ENCODE measurements at regions not wholly inside any gene's neighbourhood (a gene's known extent, or its start where the extent isn't known, plus 50 kb on each side); places are given as distances from the start of the nearest gene placed in this dataset.

DNA sequence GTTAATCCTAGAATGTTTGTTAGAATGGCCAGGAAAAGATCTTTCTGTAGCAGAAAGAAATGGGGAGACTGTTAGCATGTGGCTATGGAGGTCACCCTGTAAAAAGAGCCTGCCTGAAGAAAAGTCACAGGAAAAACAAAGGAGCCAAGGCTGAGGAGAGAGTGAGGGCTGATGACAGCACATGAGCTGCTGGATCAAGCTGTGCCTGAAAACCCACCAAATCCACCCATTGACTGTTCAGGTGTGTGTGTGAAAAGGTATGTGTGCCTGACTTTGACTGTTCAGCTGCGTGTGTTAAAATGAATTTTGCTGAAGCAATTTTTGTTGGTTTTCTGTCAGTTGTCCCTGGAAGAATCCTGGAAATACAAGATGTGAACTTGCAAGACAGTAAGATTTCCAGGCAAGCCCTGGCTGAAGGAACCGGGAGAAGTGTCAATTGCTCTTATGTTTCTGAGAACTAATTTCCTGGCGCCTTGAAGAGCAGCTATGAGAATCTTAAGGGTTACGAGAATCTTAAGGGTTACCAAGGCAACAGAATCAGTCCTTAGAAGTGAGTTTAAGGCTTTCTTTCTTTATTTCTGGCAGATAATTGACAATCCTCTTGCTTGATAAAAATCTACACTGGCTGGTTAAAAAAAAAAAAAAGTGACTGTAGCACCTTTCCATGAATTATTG, 73.0 kb upstream of the LGALSL start:
- DNase-seq: no peak

GRCh38 chr2:64383016-64383591, 70.9 kb upstream of the LGALSL start:
- DNase-seq: no peak

GRCh38 chr2:64383881-64384280, 70.1 kb upstream of the LGALSL start:
- DNase-seq: no peak

DNA sequence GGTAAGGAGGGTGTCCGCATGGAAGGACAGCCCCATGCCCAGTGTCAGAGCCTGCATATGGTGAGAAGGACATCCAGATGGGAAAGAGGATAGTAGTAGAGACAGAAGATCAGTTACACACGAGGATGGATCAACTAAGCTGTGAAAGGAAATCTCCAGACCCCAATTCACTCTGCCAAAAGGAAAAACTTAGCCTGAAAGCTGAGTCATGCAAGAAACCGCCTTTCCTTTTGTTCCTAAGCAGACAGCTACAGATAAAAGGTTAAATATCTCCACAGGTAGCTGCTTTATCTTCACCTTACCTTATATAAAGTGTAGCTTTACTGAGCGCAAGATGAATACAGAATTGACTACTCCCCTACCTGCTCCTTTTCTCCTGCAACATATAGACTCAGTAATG, 67.3 kb upstream of the LGALSL start:
- no peak for DNase-seq

DNA sequence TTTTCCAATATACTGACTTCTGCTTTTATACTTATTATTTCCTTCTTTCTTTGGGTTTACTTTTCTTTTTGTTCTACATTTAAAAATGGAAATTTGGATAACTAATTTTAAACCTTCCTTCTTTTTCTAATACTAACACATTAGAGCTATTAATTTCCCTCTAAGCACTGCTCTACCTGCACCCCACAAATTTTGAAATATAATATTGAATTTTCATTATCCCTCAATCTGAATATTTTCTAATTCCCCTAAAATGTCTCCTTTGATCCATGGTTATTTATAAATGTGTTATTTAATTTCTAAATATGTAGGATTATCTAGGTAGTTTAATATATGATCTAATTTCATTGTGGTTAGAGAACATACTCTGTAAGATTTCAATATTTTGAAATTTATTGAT, 63.4 kb upstream of the LGALSL start:
- no peak for DNase-seq

DNA sequence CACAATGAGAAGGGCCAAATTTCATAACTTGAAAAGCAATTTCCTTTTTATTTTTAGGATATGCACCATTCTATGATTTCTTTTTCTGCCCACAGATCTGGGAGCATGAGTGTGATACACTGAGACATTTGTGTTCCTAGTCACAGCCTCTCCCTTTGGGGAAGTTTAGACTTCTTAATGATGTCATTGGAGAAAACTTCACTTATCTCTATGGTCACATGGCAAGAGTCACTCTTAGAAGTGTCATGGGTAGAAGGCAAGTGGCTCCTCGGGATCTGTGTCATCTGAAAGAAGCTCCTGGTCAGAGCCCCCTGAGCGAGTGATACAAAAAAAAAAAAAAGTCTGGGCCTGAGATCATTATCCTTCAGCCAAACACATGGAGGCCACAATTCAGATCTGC, 62.5 kb upstream of the LGALSL start:
- no peak for DNase-seq

GRCh38 chr2:64391940-64392339, 62.0 kb upstream of the LGALSL start:
- no peak for DNase-seq

- no peak for DNase-seq
Observed at GRCh38 chr2:64392529-64392928, 61.4 kb upstream of the LGALSL start.

- no peak for DNase-seq
Observed at GRCh38 chr2:64393383-64394010, 60.5 kb upstream of the LGALSL start.

- no peak for DNase-seq
Observed at GRCh38 chr2:64394153-64394552, 59.8 kb upstream of the LGALSL start.

GRCh38 chr2:64396001-64396400, 58.0 kb upstream of the LGALSL start:
- DNase-seq: no peak

- DNase-seq: no peak
Observed at GRCh38 chr2:64396551-64396950, 57.4 kb upstream of the LGALSL start.

GRCh38 chr2:64398516-64399129, 55.3 kb upstream of the LGALSL start:
- no peak for DNase-seq

- DNase-seq: no peak
Observed at GRCh38 chr2:64399521-64399920, 54.4 kb upstream of the LGALSL start.

- no peak for DNase-seq
Observed at GRCh38 chr2:64400105-64400728, 53.7 kb upstream of the LGALSL start.

GRCh38 chr2:64400733-64401528, 53.0 kb upstream of the LGALSL start:
- no peak for DNase-seq

DNA sequence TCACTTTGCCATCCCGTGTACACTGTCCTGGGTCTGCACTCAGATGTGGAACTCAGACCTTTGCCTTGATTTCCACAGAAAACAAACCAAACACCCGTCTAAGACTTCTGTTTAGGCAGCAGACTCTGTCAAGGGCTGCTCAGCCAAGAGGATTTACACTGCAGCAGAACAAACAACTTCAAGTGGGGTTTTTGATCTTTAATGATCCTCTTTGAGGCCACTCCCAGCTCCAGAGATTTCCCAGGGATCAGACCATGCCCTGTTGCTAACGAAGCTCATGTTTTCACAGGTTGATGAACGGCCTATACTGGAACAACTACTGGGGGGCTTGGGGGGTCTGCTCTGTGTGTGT, 52.5 kb upstream of the LGALSL start:
- no peak for DNase-seq

- no peak for DNase-seq
Observed at GRCh38 chr2:64402876-64403275, 51.1 kb upstream of the LGALSL start.

DNA sequence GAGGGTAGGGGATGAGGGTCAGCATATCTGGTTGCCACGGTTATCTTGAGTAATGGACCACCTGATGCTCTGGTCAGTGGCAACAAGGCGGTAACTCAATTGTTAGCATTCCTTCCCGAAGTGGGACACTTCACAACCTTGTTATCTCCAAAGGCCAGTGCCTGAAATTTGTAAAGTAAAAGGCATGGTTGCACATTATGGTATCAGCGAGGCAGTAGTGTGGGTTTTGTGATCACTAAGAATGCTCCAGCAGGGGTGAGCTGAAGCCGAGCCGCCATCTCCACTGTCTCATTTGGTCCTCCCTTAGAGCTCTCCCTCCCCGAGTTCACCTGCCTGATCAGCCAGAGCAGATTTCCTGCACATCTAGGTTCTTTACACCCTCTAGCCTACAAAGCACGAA, 50.5 kb upstream of the LGALSL start:
- no peak for DNase-seq

GRCh38 chr2:64404002-64404731, 49.8 kb upstream of the LGALSL start:
- no peak for DNase-seq
